DOHH2 (cell line): ENCODE measurements at regions not wholly inside any gene's neighbourhood (a gene's known extent, or its start where the extent isn't known, plus 50 kb on each side); places are given as distances from the start of the nearest gene placed in this dataset.

ENCODE experiments used
- H3F3A ChIP-seq: fragments of 200-600 bp; sonication (generic), shearing (Covaris generic); 2 replicates; pipeline ENCODE4 v1.6.0; 2016; ENCODE audit warnings: antibody characterized with exemption, mild to moderate bottlenecking; ENCODE audit not compliant: control insufficient read depth, insufficient read depth
- H3K27ac ChIP-seq: fragments of 200-600 bp; sonication (generic); 2 replicates; pipeline ENCODE4 v1.5.1; 2014; ENCODE audit warnings: low read depth, mild to moderate bottlenecking, low read length, moderate library complexity
- H3K27me3 ChIP-seq: fragments of 200-600 bp; sonication (generic); 2 replicates; pipeline ENCODE4 v1.6.1; 2014; ENCODE audit warnings: mild to moderate bottlenecking, low read length, mixed read lengths; ENCODE audit not compliant: control insufficient read depth
- H3K36me3 ChIP-seq: fragments of 200-600 bp; sonication (generic); 2 replicates; pipeline ENCODE4 v1.6.1; 2014; ENCODE audit warnings: mild to moderate bottlenecking, low read length, moderate library complexity, mixed read lengths; ENCODE audit not compliant: control insufficient read depth
- H3K4me1 ChIP-seq: fragments of 200-600 bp; sonication (generic); 2 replicates; pipeline ENCODE4 v1.6.1; 2014; ENCODE audit warnings: mild to moderate bottlenecking, low read length, mixed read lengths; ENCODE audit not compliant: control insufficient read depth
- H3K4me2 ChIP-seq: fragments of 200-600 bp; sonication (generic); 2 replicates; pipeline ENCODE4 v1.6.0; 2014; ENCODE audit warnings: mild to moderate bottlenecking, low read length, moderate library complexity
- H3K4me3 ChIP-seq: fragments of 200-600 bp; sonication (generic); 2 replicates; pipeline ENCODE4 v1.5.1; 2014; ENCODE audit warnings: mild to moderate bottlenecking, low read length, mixed read lengths
- H3K79me2 ChIP-seq: fragments of 200-600 bp; sonication (generic); 2 replicates; pipeline ENCODE4 v1.6.1; 2014; ENCODE audit warnings: mild to moderate bottlenecking, low read length, mixed read lengths; ENCODE audit not compliant: control insufficient read depth
- H3K9me2 ChIP-seq: fragments of 200-600 bp; sonication (generic); replicated peaks from 2 replicates; pipeline ENCODE4 v1.6.1; 2014; ENCODE audit warnings: mild to moderate bottlenecking, low read length, mixed read lengths; ENCODE audit not compliant: control insufficient read depth
- H3K9me3 ChIP-seq: fragments of 200-600 bp; sonication (generic); 2 replicates; pipeline ENCODE4 v1.6.1; 2014; ENCODE audit warnings: antibody characterized with exemption, low read length, mixed read lengths; ENCODE audit not compliant: control insufficient read depth, insufficient read depth
- H4K20me1 ChIP-seq: fragments of 200-600 bp; sonication (generic); 2 replicates; pipeline ENCODE4 v1.6.0; 2014; ENCODE audit warnings: low read depth, mild to moderate bottlenecking, antibody characterized with exemption, low read length, moderate library complexity; ENCODE audit not compliant: control insufficient read depth, insufficient read depth
- CTCF ChIP-seq: fragments of 200-600 bp; sonication (generic); IDR thresholded peaks from one replicate; pipeline ENCODE4 v1.5.1; 2014; ENCODE audit warnings: antibody characterized with exemption, mild to moderate bottlenecking, low read depth, low read length; ENCODE audit not compliant: poor library complexity, severe bottlenecking
- EZH2phosphoT487 ChIP-seq: fragments of 200-600 bp; sonication (generic); IDR thresholded peaks from 2 replicates; pipeline ENCODE4 v1.6.1; 2017; ENCODE audit warnings: borderline replicate concordance, mild to moderate bottlenecking, antibody characterized with exemption, low read length, moderate library complexity, mixed read lengths

GRCh38 chr6:152836523-152836922, 85.9 kb downstream of the VIP start:
- Histone ChIP-seq H3K27me3 (no peaks in the 10 kb centered on the region), H3K4me1 (no peaks in the 10 kb centered on the region), H3K4me2 (no peak overlapping the region), H4K20me1 (no peaks in the 10 kb centered on the region), H3F3A (no peaks in the 10 kb centered on the region), H3K79me2 (no peaks in the 10 kb centered on the region), H3K9me2 (no peaks in the 10 kb centered on the region), H3K36me3 (no peaks in the 10 kb centered on the region), H3K4me3 (no peak overlapping the region), H3K27ac (no peak overlapping the region), H3K9me3 (no peaks in the 10 kb centered on the region)
- TF ChIP-seq EZH2phosphoT487: no peak
- TF ChIP-seq CTCF: no peak

- Histone ChIP-seq H3K27ac (no peak overlapping the region), H3K4me1 (no peaks in the 10 kb centered on the region), H3F3A (no peaks in the 10 kb centered on the region), H3K4me3 (no peak overlapping the region), H3K9me3 (peaks cover 4% of the 10 kb centered on the region; the same call in 1 of the 2 replicates), H3K36me3 (no peaks in the 10 kb centered on the region), H3K27me3 (no peaks in the 10 kb centered on the region; the same call in 1 of the 2 replicates), H4K20me1 (no peaks in the 10 kb centered on the region), H3K4me2 (no peak overlapping the region), H3K9me2 (no peaks in the 10 kb centered on the region), H3K79me2 (no peaks in the 10 kb centered on the region)
- no peak for TF ChIP-seq CTCF
- no peak for TF ChIP-seq EZH2phosphoT487
Observed at GRCh38 chr6:152845421-152845820, 94.8 kb downstream of the VIP start.

GRCh38 chr6:152846825-152847224, 96.2 kb downstream of the VIP start:
- H4K20me1 ChIP-seq: no peaks in the 10 kb centered on the region
- H3K4me3 ChIP-seq: no peak overlapping the region
- H3K4me1 ChIP-seq: no peaks in the 10 kb centered on the region
- no peak overlapping the region for H3K4me2 ChIP-seq
- H3K27me3 ChIP-seq: peaks cover 3% of the 10 kb centered on the region; the same call in 1 of the 2 replicates
- no peaks in the 10 kb centered on the region for H3K36me3 ChIP-seq
- H3K79me2 ChIP-seq: no peaks in the 10 kb centered on the region
- no peak overlapping the region for H3K27ac ChIP-seq
- H3K9me2 ChIP-seq: no peaks in the 10 kb centered on the region
- no peaks in the 10 kb centered on the region for H3F3A ChIP-seq
- no peak for TF ChIP-seq CTCF
- no peak for TF ChIP-seq EZH2phosphoT487
- H3K9me3 ChIP-seq: peaks cover 4% of the 10 kb centered on the region; the same call in 1 of the 2 replicates

- H3K4me1 ChIP-seq: no peaks in the 10 kb centered on the region
Observed at GRCh38 chr6:152848919-152849318, 98.3 kb downstream of the VIP start.

More at GRCh38 chr6:152848919-152849318, 98.3 kb downstream of the VIP start:
- Histone ChIP-seq H3K36me3 (no peaks in the 10 kb centered on the region), H3K4me3 (no peak overlapping the region), H3K79me2 (no peaks in the 10 kb centered on the region), H3K27me3 (peaks cover 3% of the 10 kb centered on the region; the same call in 1 of the 2 replicates), H3K9me2 (no peaks in the 10 kb centered on the region), H3K9me3 (peaks cover 4% of the 10 kb centered on the region; the same call in 1 of the 2 replicates), H3K27ac (no peak overlapping the region), H3F3A (no peaks in the 10 kb centered on the region), H4K20me1 (no peaks in the 10 kb centered on the region), H3K4me2 (no peak overlapping the region)
- no peak for TF ChIP-seq CTCF
- TF ChIP-seq EZH2phosphoT487: no peak
